LNCaP clone FGC (cell line): ENCODE measurements at regions not wholly inside any gene's neighbourhood (a gene's known extent, or its start where the extent isn't known, plus 50 kb on each side); places are given as distances from the start of the nearest gene placed in this dataset.
"Not testable (repeated sequence)": the region's sequence is repeated elsewhere in the genome, so short reads cannot be mapped to it uniquely, and the experiment has no call there.

Experiments used
- DNase-seq: peaks from one replicate; pipeline ENCODE4 v3.0.0-alpha.2; 2011; ENCODE audit warnings: low read depth
- H3K4me3 ChIP-seq: 2 replicates; pipeline ENCODE4 v1.5.1; 2011; ENCODE audit warnings: mild to moderate bottlenecking, low read depth, low read length, control low read depth
- CTCF ChIP-seq: IDR thresholded peaks from 2 replicates; pipeline ENCODE4 v1.5.1; 2012; ENCODE audit warnings: mild to moderate bottlenecking; ENCODE audit not compliant: control insufficient read depth, insufficient read depth; ENCODE audit errors: extremely low read depth

- no peak overlapping the region for H3K4me3 ChIP-seq
- peak; percentile 32 for DNase-seq
- TF ChIP-seq CTCF: no peak
These were observed 71.3 kb upstream of the KIT start for GRCh38 chr4:54586320-54586955.

DNA sequence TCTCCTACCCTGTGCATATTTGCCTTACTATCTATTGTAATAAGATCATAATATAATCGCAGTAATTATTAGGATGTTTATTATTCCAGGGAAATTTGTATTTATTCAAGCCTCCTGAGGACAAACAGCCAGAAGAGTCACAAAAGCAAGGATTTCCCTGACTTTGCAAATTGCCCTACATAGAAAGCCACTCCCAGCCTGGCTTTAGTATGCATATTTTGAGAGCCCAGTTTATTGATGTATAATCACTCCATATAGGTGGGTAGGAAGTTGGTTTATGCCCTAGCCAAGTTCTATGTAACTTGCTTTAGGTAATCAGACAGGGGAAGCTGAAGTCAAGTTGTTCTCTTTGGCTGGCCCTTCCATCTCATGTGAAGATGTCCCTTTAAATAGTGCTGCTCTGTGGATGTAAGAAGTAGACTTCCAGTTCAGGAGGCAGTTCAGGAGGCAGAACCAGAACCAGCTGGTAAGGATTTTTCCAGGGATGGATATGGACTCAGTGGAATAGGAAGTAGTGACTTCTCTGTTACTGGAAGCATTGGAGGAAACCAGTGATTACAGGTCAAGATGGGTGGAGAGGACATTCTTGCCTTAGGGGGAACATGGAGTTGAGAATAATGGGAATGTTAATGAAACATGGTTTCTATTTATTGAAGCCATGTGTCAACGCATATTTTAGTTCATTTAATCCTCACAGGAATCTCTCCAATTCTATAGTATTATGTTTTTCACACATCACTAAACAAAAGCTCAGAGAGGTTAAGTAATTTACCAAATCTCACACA lies 70.5 kb upstream of the KIT start:
- TF ChIP-seq CTCF: no peak
- no peak for DNase-seq
- no peak overlapping the region for H3K4me3 ChIP-seq

GRCh38 chr4:54588404-54588803 lies 69.4 kb upstream of the KIT start:
- H3K4me3 ChIP-seq: no peak overlapping the region
- no peak for DNase-seq
- no peak for TF ChIP-seq CTCF

DNA sequence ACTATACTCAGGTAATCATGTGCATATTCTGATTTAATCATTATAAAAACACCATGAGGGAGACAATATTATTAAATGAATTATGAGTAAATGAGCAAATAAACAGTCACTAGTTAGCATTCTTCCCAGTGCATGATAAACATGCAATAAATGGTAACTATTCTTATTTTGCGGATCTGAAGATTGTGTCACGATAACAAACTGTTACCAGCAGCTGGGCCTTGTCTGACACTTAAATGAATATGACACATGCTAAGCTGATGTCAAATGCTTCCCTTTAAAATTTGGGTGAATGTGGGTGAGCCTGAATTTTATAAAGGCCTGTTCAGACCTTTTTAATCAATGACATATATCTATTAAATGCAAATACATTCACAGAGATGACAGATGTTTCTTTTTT lies 68.2 kb upstream of the KIT start:
- no peak for TF ChIP-seq CTCF
- no peak overlapping the region for H3K4me3 ChIP-seq
- no peak for DNase-seq

DNA sequence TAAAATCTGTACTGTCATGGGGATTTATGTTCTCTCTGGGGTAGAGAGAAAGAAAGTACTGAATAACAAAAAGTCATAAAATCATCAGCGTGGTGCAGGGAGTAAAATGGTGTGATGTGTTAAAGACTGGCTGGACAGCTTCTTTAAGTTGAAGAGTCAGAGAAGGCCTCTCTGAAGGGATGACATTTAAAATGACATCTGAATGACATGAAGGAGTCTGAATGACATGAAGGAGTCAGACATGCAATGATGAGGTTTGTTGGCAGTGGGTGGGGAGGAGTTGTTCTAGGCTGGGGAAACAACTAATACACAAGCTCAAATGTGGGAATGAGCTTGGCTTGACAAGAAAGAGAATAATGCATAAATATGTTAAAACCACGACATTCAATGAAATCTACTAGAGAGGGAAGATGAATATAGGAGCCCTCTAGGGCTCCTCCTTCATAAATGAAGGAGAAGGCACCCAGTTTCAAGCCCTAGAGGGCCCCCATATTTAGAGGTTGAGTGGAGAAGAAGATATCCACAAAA lies 63.9 kb upstream of the KIT start:
- TF ChIP-seq CTCF: no peak
- H3K4me3 ChIP-seq: no peak overlapping the region

GRCh38 chr4:54596201-54596600 lies 61.6 kb upstream of the KIT start:
- no peak for DNase-seq
- no peak for TF ChIP-seq CTCF
- no peak overlapping the region for H3K4me3 ChIP-seq

More for the DNA sequence above, 63.9 kb upstream of the KIT start:
- DNase-seq: no peak

- not testable (repeated sequence) for H3K4me3 ChIP-seq, DNase-seq
These were observed 60.1 kb upstream of the KIT start for GRCh38 chr4:54597678-54598077.

DNA sequence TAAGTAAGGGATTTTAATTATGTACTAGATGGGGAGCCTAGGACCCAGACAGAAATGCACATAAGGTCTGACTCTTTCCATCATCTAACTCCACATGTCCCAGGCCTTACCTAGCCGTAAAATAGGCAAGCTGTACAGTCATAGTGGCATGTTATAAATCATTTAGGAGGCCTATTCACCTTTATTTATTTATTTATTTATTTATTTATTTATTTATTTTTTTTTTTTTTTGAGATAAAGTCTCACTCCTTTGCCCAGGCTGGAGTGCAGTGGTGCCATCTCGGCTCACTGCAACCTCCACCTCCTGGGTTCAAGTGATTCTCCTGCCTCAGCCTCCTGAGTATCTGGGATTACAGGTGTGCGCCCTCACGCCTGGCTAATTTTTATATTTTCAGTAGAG lies 55.6 kb upstream of the KIT start:
- not testable (repeated sequence) for DNase-seq, H3K4me3 ChIP-seq
